NCI-H69 (cell line): ENCODE measurements at regions not wholly inside any gene's neighbourhood (a gene's known extent, or its start where the extent isn't known, plus 50 kb on each side); places are given as distances from the start of the nearest gene placed in this dataset.
A peak's percentile ranks its signal among the peaks of the same experiment; 100 is the strongest.
"Not testable (repeated sequence)": the region's sequence is repeated elsewhere in the genome, so short reads cannot be mapped to it uniquely, and the experiment has no call there.

ENCODE experiments used
- DNase-seq: peaks from one replicate; lab custom pipeline; 2025; lab: John Stamatoyannopoulos, UW

DNA sequence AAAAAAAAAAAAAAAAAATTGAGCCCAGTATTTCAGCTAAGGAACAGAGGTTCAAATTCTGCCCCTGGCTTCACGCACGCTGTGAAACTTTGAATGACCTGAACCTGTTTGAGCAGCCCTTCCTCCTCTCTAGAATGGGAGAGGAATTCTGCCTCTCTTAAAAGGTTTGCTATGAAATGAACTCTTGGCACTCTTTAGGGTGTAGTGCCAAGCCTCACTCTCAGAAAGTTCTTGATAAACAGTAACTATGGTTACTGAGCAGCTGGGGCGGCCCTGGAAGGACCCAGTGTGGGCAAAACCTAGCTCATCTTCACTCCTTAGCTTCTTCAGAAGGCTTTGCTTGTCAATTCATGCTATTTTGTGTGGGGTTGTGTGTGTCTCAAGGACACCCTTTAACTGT is 73.7 kb downstream of the GEMIN8 start:
- no peak for DNase-seq

- no peak for DNase-seq
These were observed 74.5 kb downstream of the GEMIN8 start for GRCh38 chrX:13955095-13955647.

- no peak for DNase-seq
These were observed 77.1 kb downstream of the GEMIN8 start for GRCh38 chrX:13952581-13952980.

DNA sequence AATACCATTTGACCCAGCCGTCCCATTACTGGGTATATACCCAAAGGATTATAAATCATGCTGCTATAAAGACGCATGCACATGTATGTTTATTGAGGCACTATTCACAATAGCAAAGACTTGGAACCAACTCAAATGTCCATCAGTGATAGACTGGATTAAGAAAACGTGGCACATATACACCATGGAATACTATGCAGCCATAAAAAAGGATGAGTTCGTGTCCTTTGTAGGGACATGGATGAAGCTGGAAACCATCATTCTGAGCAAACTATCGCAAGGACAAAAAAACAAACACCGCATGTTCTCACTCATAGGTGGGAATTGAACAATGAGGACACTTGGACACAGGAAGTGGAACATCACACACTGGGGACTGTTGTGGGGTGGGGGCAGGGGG is 83.5 kb downstream of the GEMIN8 start:
- not testable (repeated sequence) for DNase-seq

- DNase-seq, result not testable (repeated sequence)
These were observed 83.9 kb downstream of the GEMIN8 start for GRCh38 chrX:13945787-13946186.

- DNase-seq, result no peak
These were observed 89.0 kb downstream of the GEMIN8 start for GRCh38 chrX:13940671-13941070.

DNA sequence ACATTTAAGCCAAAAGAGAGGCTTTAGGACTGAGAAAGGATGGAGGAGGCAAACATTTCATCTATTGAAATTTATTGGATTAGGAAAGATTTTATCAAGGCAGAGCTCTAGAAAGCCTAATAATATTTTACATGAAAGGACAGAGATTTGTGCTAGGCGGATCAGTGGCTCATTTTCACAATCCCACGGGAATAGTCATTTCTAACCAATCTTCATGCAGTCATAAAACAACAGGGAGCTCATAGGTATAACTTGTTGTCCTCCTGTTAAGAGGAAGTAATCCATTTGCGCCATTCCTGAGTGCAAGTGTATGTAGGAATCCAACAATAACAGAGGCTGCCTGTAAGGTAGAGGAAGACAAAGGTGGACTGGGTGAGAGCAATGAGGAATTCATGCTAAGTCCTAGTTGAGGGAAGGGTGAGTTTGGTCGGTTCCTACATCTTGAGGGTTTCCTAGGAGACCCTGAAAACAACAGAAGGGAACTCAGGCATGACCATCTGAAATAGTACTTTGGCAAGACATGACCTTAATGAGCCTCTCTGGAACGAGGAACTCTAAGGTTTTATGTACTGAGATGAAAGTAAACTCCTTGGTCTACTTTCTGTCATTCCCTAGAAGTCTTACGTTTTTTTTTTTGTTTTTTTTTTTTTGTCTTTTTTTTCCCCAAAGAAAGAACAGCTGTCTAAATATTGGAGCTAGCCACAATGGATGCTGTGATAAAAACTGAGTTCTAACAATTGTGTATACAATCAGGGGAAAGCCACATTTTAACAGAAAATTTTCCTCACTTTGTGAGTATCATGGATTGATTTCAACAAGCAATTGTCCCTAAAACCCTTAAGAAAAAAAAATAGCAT is 89.7 kb downstream of the GEMIN8 start:
- peak; percentile 23 for DNase-seq

- peak; percentile 43 for DNase-seq
These were observed 90.7 kb downstream of the GEMIN8 start for GRCh38 chrX:13938829-13939530.

GRCh38 chrX:13938051-13938828 is 91.5 kb downstream of the GEMIN8 start:
- DNase-seq, result peak; percentile 70

DNA sequence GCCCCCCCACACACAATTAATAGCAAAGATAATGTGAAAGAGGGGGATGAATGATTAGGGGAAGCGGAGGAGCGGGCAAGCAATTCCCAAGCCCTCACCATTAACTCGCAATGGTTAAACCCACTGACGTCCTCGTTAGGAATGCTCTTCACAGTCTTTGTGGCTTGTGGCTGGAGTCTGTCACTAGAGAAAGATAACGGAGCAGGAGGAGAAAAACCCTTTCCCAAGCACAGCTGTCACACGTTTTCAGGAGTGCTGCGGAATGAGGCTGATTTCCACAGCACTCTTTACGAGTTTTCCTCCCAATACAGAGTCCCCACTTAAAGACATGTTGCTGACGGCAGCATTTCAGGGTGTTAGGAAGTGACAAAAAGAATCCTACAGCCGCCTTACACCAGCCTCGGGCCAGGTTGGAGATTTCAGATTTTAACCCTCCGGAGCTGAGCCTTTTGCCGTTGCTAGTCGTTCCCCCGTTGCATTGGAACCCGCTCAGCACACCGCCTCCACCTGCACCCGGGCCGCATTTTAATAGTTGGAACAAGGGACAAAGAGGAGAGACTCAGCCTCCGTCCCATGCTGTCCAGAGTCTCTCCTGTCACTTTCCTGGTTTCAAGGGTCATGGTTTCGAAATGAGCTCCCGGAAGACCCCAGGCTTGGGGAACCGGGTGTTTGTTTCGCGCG is 92.2 kb downstream of the GEMIN8 start:
- DNase-seq, result peak; percentile 35

GRCh38 chrX:13936521-13937225 is 93.0 kb downstream of the GEMIN8 start:
- no peak for DNase-seq

DNA sequence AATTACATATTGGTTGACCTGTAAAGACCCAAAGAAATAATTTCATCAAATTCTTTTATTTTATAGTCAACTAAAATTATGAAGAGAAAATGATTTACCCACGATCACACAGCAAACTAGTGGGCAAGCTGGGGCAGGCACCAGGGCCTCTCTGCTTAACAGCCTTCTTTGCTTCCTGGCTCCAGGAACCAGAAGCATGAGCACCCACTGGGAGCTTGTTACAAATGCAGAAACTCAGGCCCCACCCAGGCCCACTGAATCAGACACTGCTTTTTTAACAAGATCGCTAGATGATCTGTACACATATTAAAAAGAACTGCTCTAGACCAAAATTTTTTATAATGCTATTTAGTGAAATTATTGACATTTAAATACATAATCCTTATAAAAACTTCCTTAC is 95.0 kb downstream of the GEMIN8 start:
- DNase-seq, result peak; percentile 6

DNA sequence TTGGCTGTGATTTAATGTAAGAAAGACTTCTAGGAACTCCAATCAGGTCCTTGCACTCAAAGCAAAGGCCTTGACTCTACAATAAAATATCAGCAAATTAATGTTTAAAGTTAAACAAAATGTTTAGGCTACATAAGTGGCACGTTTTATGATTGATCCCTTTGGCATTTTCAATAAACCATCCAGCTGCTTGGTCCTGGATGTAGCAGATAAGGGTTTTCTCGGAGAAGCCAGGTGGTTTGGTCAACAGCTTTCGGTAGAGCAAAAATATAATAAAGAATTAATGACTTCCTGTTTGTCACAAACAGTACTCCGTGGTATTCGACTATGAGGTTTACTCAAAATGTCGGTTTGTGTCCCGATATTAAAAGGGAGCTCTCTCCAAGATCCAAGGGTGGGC is 95.8 kb downstream of the GEMIN8 start:
- no peak for DNase-seq

GRCh38 chrX:13933352-13933751 is 96.3 kb downstream of the GEMIN8 start:
- DNase-seq, result no peak

DNA sequence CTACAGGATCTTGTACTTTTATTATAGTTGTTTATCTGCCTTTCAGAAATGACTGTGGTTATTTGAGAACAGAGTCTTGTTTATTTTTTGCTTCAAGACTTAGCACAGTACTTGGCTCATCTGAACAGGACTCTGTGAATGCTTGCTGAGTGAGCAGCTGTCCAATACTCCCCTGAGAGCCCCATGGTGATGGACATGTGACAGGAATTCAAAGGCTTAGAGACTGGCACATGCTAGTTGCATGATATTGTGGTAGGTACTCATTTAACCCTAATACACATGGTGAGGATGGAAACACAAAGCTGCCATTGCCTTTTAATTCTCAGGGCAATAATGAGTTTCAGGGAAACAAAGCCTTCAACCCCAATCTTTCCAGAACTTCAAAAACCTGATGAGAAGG is 97.3 kb downstream of the GEMIN8 start:
- peak; percentile 22 for DNase-seq

DNA sequence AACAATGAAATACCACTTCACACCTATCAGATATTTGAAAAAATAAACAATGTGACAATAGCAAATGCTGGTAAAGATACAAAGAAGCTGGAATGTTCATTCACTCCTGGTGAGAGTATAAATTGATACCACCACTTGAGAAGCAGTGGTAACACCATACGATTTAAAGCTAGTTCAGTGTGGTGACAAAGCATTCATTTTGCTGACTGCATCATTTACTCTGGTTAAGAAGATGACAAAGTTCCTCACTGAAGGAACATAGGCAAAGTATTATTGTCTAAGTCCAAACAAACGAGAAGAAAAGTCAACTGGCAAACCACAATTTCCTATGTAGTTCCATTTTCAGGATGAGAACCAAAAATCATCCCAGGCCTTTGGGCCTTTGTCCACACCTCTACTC is 102.5 kb downstream of the GEMIN8 start:
- DNase-seq, result no peak

GRCh38 chrX:13923845-13924244 is 105.8 kb downstream of the GEMIN8 start:
- DNase-seq, result peak; percentile 92

DNA sequence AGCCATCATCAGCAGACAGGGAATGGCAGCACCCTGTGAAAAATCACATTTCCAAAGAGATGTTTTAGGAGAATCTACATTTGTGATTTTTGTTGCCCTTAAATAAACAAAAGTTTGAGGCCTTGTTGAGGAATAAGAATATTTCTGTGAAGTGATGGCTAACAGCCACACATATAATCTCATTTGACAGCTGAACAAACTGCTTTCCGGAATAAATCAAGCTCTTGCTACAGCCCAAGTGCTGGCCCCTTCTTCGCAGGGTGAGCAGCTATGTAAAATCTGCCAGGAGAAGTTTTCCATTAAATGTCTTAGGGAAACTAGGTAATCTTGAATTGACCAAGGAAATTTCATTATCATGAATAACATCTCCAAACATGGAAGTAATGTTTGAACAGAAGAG is 106.4 kb upstream of the GPM6B start:
- DNase-seq, result no peak

- DNase-seq, result no peak
These were observed 100.6 kb upstream of the GPM6B start for GRCh38 chrX:13917507-13917906.

GRCh38 chrX:13911586-13911985 is 94.7 kb upstream of the GPM6B start:
- no peak for DNase-seq

DNA sequence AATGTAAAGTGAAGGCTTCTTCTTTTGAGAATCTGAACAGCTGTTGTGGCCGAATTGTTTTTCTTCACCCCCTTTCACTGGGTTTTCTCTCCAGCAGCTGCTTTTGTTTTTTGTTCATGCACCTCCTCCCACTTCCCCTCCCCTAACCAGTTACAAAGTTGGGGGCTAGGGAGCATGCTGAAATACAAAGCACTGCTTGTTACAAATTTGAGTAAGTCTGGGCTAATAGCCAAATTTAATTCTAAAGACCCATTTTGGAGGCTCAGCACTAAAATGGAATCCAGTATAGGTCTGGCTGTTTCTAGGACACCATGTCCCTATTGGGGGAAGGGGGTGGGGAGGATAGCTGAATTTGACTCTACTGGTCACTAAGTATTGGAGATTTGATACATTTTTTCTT is 89.2 kb upstream of the GPM6B start:
- peak; percentile 44 for DNase-seq
